ENCODE measurements at regions not wholly inside any gene's neighbourhood (a gene's known extent, or its start where the extent isn't known, plus 50 kb on each side); places are given as distances from the start of the nearest gene placed in this dataset.

DNA sequence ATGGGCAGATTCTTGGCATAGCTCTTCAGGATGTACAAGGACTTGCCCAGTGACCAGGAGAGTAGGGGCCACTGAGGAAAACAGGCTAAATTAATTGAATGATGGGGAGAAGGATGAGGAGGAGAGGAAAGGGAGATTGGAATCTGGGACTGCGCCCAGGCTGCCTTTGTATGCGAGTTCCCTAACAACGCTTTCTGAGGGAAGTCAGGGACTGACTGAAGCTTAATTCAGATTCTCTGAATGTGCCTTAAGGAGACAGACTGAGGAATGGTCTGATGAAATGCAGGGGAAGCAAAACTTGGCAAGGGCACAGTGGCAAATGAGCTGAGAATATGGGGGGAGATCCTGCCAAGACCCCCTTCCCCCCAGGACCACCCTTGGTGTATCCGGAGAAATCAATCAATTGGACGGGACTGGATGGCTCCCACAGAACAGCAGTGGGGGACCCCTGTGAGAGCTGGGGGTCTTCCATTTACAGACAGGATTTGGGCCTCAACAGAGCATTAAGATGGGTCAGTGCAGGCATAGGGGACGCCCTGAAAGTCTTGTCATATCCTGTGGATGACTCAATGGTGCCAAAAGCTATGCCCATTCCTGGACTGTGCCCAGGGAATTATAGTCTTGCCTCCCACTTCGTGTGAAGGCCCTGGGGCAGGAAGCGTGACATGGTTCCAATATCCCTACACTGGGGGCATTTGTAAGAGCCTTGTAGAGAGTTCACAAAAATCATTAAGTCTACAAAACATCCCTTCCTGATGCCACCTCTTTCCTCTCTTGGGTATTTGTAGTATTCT lies 215.5 kb upstream of the TNC start:
- no peak for TF ChIP-seq EZH2phosphoT487 (IDR thresholded peaks at IDR 0.05; ENCODE audit: low read depth, severe bottlenecking, unreplicated experiment)
- TF ChIP-seq, protein P1, sequence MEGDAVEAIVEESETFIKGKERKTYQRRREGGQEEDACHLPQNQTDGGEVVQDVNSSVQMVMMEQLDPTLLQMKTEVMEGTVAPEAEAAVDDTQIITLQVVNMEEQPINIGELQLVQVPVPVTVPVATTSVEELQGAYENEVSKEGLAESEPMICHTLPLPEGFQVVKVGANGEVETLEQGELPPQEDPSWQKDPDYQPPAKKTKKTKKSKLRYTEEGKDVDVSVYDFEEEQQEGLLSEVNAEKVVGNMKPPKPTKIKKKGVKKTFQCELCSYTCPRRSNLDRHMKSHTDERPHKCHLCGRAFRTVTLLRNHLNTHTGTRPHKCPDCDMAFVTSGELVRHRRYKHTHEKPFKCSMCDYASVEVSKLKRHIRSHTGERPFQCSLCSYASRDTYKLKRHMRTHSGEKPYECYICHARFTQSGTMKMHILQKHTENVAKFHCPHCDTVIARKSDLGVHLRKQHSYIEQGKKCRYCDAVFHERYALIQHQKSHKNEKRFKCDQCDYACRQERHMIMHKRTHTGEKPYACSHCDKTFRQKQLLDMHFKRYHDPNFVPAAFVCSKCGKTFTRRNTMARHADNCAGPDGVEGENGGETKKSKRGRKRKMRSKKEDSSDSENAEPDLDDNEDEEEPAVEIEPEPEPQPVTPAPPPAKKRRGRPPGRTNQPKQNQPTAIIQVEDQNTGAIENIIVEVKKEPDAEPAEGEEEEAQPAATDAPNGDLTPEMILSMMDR (IDR thresholded peaks at IDR 0.05; ENCODE audit: poor library complexity) = no peak
